CD4-positive, alpha-beta T cell (primary cell): ENCODE measurements at regions not wholly inside any gene's neighbourhood (a gene's known extent, or its start where the extent isn't known, plus 50 kb on each side); places are given as distances from the start of the nearest gene placed in this dataset.

Experiments
- ATAC-seq: fragments of 200-7000 bp; cut with Tn5 transposase; one replicate; pipeline ENCODE4 v1.10.0; 2022; ENCODE audit warnings: mild to moderate bottlenecking; ENCODE audit not compliant: poor library complexity
- CTCF ChIA-PET: fragments of 350-600 bp; sonication (Branson Sonifier 250); formaldehyde crosslinking; loops from one replicate; lab custom pipeline; 2021; ENCODE audit warnings: antibody characterized with exemption, inconsistent platforms; lab: Charles Lee
- POLR2A ChIA-PET: fragments of 350-600 bp; sonication (Branson Sonifier 250); formaldehyde crosslinking; loops from one replicate; lab custom pipeline; 2021; ENCODE audit warnings: antibody characterized with exemption, inconsistent platforms; lab: Charles Lee
- DNase-seq, 14 experiments: peaks; one replicate each; pipeline ENCODE4 v3.0.0-alpha.2; 2013 to 2020; ENCODE audit warnings: mixed read lengths in 2 of 14
- H3K27ac ChIP-seq, 2 donors: one replicate each; pipeline versions ENCODE4 v1.5.1 to v1.7.0; 2013; ENCODE audit warnings: low read length in 2 of 2, low read depth in 1 of 2, mild to moderate bottlenecking in 1 of 2
- H3K27me3 ChIP-seq, 2 experiments: 1 replicate in 1 of 2; 2 replicates in 1 of 2; pipeline versions ENCODE4 v1.6.1 to v1.7.0; 2013; ENCODE audit warnings: low read length in 2 of 2, control low read depth in 1 of 2, mild to moderate bottlenecking in 1 of 2, moderate library complexity in 1 of 2; ENCODE audit not compliant: insufficient read depth in 2 of 2, control insufficient read depth in 1 of 2
- H3K36me3 ChIP-seq: one replicate; pipeline ENCODE4 v1.6.1; 2013; ENCODE audit warnings: low read length, control low read depth; ENCODE audit not compliant: insufficient read depth
- H3K4me1 ChIP-seq: one replicate; pipeline ENCODE4 v1.6.1; 2013; ENCODE audit warnings: low read length, control low read depth; ENCODE audit not compliant: insufficient read depth
- H3K4me3 ChIP-seq: one replicate; pipeline ENCODE4 v1.5.1; 2013; ENCODE audit warnings: mild to moderate bottlenecking, low read length, moderate library complexity
- H3K9me3 ChIP-seq, 2 experiments: 1 replicate in 1 of 2; 2 replicates in 1 of 2; pipeline versions ENCODE4 v1.6.1 to v1.7.0; 2013; ENCODE audit warnings: low read length in 2 of 2, mild to moderate bottlenecking in 2 of 2, control low read depth in 1 of 2, moderate library complexity in 1 of 2; ENCODE audit not compliant: control insufficient read depth in 1 of 2, insufficient read depth in 1 of 2
- H3K27ac Mint-ChIP-seq: one replicate; pipeline ENCODE4 v1.8.0; 2020; ENCODE audit warnings: mixed read lengths
- H3K27me3 Mint-ChIP-seq: one replicate; pipeline ENCODE4 v1.8.0; 2021; ENCODE audit warnings: mixed read lengths
- H3K36me3 Mint-ChIP-seq: one replicate; pipeline ENCODE4 v1.8.0; 2021; ENCODE audit warnings: low read depth, mixed read lengths
- H3K4me1 Mint-ChIP-seq: one replicate; pipeline ENCODE4 v1.8.0; 2021; ENCODE audit warnings: low read depth, mixed read lengths
- H3K4me3 Mint-ChIP-seq: one replicate; pipeline ENCODE4 v1.8.0; 2020; ENCODE audit warnings: mild to moderate bottlenecking, mixed read lengths
- H3K9me3 Mint-ChIP-seq: one replicate; pipeline ENCODE4 v1.8.0; 2020; ENCODE audit warnings: mixed read lengths
- intact Hi-C, 2 experiments: fragments of 100-400 bp; cut with DNase I in 1 of 2; cut with micrococcal nuclease in 1 of 2; formaldehyde crosslinking; loops; one replicate each; pipeline versions ENCODE4 v1.15.1 to v1.9.0; 2023 to 2025; cut with DNase I, micrococcal nuclease
- TF ChIP-seq, protein P1 (sequence below): fragments of 200-600 bp; IDR thresholded peaks from one replicate; pipeline ENCODE4 v1.8.0; 2022; ENCODE audit warnings: antibody characterized with exemption, mild to moderate bottlenecking

GRCh38 chr9:86749894-86750255 is 197.4 kb downstream of the GAS1 start:
- no peaks in the 10 kb centered on the region for H3K27me3 ChIP-seq
- no peak overlapping the region for H3K4me3 ChIP-seq
- no peak overlapping the region for H3K27ac ChIP-seq
- Mint-ChIP-seq H3K9me3 (no peaks in the 10 kb centered on the region), H3K27me3 (peaks cover 6% of the 10 kb centered on the region), H3K4me3 (no peak overlapping the region), H3K27ac (no peak overlapping the region), H3K4me1 (no peaks in the 10 kb centered on the region), H3K36me3 (no peaks in the 10 kb centered on the region)
- no peak for ATAC-seq
- DNase-seq, result no peak
- H3K36me3 ChIP-seq, result no peaks in the 10 kb centered on the region
- no peaks in the 10 kb centered on the region for H3K4me1 ChIP-seq
- POLR2A ChIA-PET, result no interaction called here
- peaks cover 0 to 5% of the 10 kb centered on the region in 2 experiments for H3K9me3 ChIP-seq
- TF ChIP-seq, protein P1, sequence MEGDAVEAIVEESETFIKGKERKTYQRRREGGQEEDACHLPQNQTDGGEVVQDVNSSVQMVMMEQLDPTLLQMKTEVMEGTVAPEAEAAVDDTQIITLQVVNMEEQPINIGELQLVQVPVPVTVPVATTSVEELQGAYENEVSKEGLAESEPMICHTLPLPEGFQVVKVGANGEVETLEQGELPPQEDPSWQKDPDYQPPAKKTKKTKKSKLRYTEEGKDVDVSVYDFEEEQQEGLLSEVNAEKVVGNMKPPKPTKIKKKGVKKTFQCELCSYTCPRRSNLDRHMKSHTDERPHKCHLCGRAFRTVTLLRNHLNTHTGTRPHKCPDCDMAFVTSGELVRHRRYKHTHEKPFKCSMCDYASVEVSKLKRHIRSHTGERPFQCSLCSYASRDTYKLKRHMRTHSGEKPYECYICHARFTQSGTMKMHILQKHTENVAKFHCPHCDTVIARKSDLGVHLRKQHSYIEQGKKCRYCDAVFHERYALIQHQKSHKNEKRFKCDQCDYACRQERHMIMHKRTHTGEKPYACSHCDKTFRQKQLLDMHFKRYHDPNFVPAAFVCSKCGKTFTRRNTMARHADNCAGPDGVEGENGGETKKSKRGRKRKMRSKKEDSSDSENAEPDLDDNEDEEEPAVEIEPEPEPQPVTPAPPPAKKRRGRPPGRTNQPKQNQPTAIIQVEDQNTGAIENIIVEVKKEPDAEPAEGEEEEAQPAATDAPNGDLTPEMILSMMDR, result no peak
- intact Hi-C loops, result no loop called here
- CTCF ChIA-PET, result no interaction called here

DNA sequence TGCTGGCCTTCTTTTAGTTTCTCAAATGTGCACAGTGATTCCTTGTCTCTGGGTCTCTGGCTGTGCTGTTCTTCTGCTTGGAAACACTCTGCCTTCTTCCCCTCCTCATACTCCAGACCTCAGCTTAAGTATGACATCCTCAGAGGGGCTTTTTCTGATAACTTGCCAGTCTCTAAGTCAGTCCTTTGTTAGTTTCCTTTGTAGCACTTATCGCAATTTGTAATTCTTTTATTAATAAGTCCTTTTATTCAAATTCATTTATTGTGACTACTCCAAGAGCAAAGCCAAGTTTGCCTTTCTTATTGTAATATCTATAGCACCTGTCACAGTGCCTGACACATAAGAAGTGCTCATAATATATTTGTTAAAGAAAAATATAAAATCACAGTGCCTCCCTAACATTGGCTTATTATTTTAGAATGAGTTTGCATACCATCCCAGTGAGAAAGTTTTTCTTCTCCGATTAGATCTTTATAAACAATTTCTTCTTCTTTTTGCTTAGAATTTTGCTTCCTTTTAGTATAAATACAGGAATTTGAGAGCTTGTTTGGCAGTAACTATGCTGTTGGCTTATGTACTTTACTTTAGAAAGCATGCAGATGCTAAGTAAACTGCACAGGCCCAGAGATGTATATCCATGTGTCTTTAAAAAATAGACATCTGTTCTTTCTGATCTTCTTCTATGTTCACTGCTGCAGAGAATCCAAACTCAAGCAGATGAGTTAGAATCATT is 198.0 kb downstream of the GAS1 start:
- H3K9me3 ChIP-seq, result peaks cover 0 to 5% of the 10 kb centered on the region in 2 experiments
- CTCF ChIA-PET, result no interaction called here
- no peaks in the 10 kb centered on the region for H3K4me1 ChIP-seq
- intact Hi-C loops, result no loop called here
- DNase-seq, result no peak
- no peaks in the 10 kb centered on the region for H3K27me3 ChIP-seq
- Mint-ChIP-seq H3K36me3 (no peaks in the 10 kb centered on the region), H3K4me1 (no peaks in the 10 kb centered on the region), H3K4me3 (no peak overlapping the region), H3K27ac (no peak overlapping the region), H3K27me3 (peaks cover 6% of the 10 kb centered on the region), H3K9me3 (no peaks in the 10 kb centered on the region)
- H3K27ac ChIP-seq, result no peak overlapping the region
- TF ChIP-seq, protein P1, result no peak
- H3K36me3 ChIP-seq, result no peaks in the 10 kb centered on the region
- no peak overlapping the region for H3K4me3 ChIP-seq
- ATAC-seq, result no peak
- POLR2A ChIA-PET, result no interaction called here

DNA sequence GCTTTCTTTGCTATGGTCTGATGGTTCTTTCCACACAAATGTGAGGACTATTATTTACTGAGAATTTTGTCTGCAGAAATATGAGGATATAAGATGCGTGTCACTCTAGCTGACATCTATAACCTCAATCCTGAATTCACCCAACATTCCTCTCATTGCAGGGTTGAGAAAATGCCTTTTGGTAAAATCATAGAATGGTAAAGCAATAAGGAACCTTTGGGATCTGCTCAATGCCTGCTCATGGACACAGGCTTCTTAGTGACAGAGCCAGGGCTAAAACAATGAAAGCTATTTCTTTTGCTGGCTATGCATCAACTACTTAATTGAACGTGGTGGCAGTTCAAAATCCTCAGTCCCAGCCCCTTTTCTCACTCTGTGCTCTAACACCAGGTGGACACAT is 199.6 kb downstream of the GAS1 start:
- DNase-seq, result no peak
- Mint-ChIP-seq H3K27ac (no peak overlapping the region), H3K4me1 (no peaks in the 10 kb centered on the region), H3K27me3 (peaks cover 6% of the 10 kb centered on the region), H3K4me3 (no peak overlapping the region), H3K36me3 (no peaks in the 10 kb centered on the region), H3K9me3 (no peaks in the 10 kb centered on the region)
- H3K27ac ChIP-seq, result no peak overlapping the region
- ChIA-PET CTCF (no interaction called here), POLR2A (no interaction called here)
- no peaks in the 10 kb centered on the region for H3K4me1 ChIP-seq
- H3K36me3 ChIP-seq, result no peaks in the 10 kb centered on the region
- no peak for ATAC-seq
- H3K4me3 ChIP-seq, result no peak overlapping the region
- no peaks in the 10 kb centered on the region for H3K27me3 ChIP-seq
- intact Hi-C loops, result no loop called here
- TF ChIP-seq, protein P1, result no peak
- H3K9me3 ChIP-seq, result peaks cover 0 to 5% of the 10 kb centered on the region in 2 experiments
